Stimulated activated CD4-positive, alpha-beta T cell treated with anti-CD3 and anti-CD28 coated beads, Interleukin-1b, Interleukin-23, amount 100 ng/mL, for 4 hours (primary cell): ENCODE measurements at regions not wholly inside any gene's neighbourhood (a gene's known extent, or its start where the extent isn't known, plus 50 kb on each side); places are given as distances from the start of the nearest gene placed in this dataset.

Experiments used
- DNase-seq, 2 donors: peaks; one replicate each; pipeline ENCODE4 v3.0.0-alpha.2; 2020; ENCODE audit warnings: low read depth in 2 of 2

- no peak for DNase-seq
Measured at GRCh38 chr20:50343125-50343489, 152.5 kb downstream of the CEBPB start.

- no peak for DNase-seq
Measured at GRCh38 chr20:50343490-50344179, 153.0 kb downstream of the CEBPB start.

DNA sequence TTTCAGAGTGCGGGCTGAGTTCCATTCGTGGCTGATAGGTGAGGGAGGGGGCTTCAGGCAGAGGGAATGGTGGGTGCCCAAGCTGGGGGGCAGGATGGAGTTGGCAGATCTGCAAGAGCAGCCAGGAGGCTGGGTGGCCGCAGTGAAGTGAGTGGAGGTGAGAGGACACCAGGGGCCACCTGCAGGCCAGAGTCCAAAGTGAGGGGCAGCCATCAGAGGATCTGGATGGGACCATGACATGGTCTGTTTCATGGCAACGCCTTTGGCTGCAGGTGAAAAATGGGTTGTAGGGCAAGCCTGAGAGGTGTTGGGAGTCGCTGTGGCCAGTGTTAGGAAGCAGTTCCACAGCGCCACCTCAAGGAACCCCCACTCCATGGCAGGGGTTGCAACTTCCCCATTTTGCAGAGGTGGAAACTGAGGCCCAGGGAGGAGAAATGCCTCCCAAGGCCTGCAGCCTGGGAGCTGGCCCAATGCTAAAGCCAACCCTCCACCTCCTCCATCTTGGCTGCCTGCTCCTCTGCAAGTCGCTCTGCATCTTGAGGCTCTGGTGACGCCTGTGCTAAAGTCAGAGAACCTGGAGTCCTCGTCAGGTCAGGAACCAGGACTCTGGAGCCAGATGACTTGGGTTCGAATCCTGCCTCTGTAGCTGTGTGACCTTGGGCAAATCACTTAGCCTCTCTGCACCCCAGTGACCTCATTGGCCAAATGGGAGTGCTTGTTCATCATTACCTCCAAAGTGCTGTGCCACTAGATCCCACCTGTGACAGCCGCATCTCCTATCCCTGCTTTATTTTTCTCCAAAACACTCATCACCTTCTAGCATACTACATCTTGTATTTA is 153.8 kb downstream of the CEBPB start:
- no peak for DNase-seq

- DNase-seq: no peak
Measured at GRCh38 chr20:50345712-50346373, 155.2 kb downstream of the CEBPB start.

DNA sequence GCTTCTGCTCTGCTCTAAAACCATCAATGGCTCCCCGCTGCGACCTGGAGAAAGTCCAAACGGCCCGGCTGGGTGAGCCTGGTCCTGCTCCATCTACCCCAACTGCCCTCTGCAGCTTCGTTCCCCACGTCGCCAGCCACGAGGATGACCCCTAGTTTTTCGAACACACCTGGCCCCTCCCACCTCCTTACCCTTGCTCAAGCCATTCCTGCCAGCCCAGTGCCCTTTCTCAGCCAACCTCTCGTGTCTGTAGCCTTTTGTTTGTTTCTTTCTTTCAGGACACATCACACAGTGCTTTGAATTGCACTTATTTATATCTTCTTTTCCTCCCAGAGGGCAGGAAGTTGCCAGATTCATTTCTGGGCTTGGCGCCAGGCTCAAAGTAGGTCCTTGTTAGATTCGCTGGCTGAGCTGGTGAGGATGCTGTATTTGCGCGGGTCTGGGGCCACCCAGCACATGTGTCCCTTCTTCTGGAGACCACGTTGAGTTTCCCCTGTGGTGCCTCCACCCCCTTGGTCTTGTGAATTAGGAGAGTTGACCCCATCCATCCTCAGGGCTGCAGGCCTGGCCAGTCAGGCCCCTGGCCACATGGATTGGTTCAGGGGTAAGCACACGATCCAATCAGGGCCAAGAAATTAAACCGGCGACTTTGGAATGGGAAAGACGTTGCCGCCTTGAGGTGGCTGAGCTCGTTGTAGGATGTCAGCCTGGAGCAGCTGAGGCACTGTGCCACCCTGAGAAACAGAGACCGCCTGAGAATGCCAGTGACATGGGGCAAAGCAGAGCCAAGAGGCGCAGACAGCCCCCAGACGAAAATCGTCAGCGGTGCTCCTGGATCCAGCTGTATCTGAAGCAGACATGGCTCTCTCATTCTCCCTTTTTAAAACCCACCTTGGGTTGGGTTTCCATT is 156.0 kb downstream of the CEBPB start:
- no peak for DNase-seq

- no peak for DNase-seq
Measured at GRCh38 chr20:50347284-50348063, 156.8 kb downstream of the CEBPB start.

- no peak for DNase-seq
Measured at GRCh38 chr20:50348096-50348495, 157.5 kb downstream of the CEBPB start.

GRCh38 chr20:50350510-50351249 is 159.5 kb upstream of the PTPN1 start:
- no peak for DNase-seq

- DNase-seq: no peak
Measured at GRCh38 chr20:50351541-50351940, 158.6 kb upstream of the PTPN1 start.

GRCh38 chr20:50353289-50353961 is 156.8 kb upstream of the PTPN1 start:
- no peak for DNase-seq

- DNase-seq: no peak
Measured at GRCh38 chr20:50354721-50355589, 155.2 kb upstream of the PTPN1 start.

- DNase-seq: no peak
Measured at GRCh38 chr20:50355590-50356524, 154.3 kb upstream of the PTPN1 start.

GRCh38 chr20:50356525-50356885 is 153.7 kb upstream of the PTPN1 start:
- no peak for DNase-seq

- DNase-seq: no peak
Measured at GRCh38 chr20:50356962-50357782, 153.0 kb upstream of the PTPN1 start.

DNA sequence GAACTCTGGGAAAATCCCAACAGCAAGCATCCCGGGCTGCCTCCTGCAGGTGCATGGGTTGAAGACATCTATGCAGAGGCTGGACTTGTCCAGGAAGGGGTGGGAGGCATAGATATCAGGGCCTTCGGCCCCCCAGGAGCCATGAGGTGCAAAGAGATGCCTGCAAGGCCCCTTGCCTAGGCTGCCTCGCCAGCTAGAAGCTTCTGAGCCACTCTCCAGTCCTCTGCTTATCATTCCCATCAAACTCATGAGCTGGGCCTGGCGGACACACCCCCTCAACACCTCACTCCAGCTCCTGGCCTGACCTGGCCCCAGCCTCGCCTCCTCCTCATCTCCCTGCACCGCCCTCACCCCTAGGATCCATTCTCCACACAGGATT is 152.4 kb upstream of the PTPN1 start:
- DNase-seq: no peak

DNA sequence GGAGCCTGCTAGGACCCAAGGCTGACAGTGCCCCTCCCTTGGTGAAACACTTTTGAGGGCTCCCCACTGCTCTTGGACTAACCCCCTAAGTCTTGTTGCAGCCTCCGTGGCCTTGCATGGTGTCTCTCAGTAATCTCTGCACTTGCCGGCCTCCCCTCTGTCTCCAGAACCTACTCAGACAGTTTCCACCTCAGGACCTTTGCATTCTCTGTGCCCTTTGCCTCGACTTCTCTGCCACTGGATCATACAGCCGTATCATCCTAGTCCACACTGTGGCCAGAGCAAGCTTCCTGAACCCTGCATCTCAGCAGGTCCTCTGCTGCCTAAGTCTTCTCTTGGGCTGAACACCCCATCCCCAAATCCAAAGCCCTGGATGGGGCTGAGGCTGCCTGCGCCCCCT is 152.0 kb upstream of the PTPN1 start:
- DNase-seq: no peak

DNA sequence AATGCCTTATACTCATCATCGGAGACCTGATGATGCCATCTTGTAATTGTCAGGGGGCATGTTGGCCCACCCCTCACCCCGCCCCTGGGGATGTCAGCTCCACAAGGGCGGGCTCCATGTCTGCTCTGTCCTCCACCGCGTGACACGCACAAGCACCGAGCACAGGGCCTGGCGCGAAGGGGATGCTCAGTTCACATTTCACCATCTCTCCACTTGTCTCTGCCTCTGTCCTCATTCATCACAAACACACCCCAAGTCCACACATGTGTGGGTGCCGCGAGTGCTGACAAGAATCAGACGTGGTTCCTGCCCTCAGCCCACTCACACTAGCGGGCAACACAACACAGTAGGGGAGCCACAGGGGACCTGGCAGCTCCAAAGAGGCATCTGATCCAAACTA is 151.2 kb upstream of the PTPN1 start:
- DNase-seq: no peak
